ENCODE measurements at regions not wholly inside any gene's neighbourhood (a gene's known extent, or its start where the extent isn't known, plus 50 kb on each side); places are given as distances from the start of the nearest gene placed in this dataset.

- no peak for FAIRE-seq
- DNase-seq (ENCODE audit: low spot score in 2 of 2), result no peak
Observed at GRCh38 chr20:62577490-62577836, 64.8 kb upstream of the SLCO4A1 start.

GRCh38 chr20:62578294-62578897 is 63.9 kb upstream of the SLCO4A1 start:
- no peak for FAIRE-seq
- DNase-seq (ENCODE audit: low spot score in 2 of 2), result no peak

- FAIRE-seq (no peak), DNase-seq (ENCODE audit: low spot score in 2 of 2) (no peak)
Observed at GRCh38 chr20:62580052-62580451, 62.3 kb upstream of the SLCO4A1 start.

- FAIRE-seq (no peak), DNase-seq (ENCODE audit: low spot score in 2 of 2) (no peak)
Observed at GRCh38 chr20:62580733-62581132, 61.6 kb upstream of the SLCO4A1 start.

- FAIRE-seq, result no peak
- no peak for DNase-seq (ENCODE audit: low spot score in 2 of 2)
Observed at GRCh38 chr20:62581308-62581707, 61.0 kb upstream of the SLCO4A1 start.

- FAIRE-seq (no peak), DNase-seq (ENCODE audit: low spot score in 2 of 2) (no peak)
Observed at GRCh38 chr20:62581806-62582205, 60.5 kb upstream of the SLCO4A1 start.

GRCh38 chr20:62583424-62583920 is 58.8 kb upstream of the SLCO4A1 start:
- FAIRE-seq, result no peak
- DNase-seq (ENCODE audit: low spot score in 2 of 2), result peak; percentile 49 to 63

GRCh38 chr20:62584671-62585460 is 57.4 kb upstream of the SLCO4A1 start:
- FAIRE-seq (no peak), DNase-seq (ENCODE audit: low spot score in 2 of 2) (no peak)

- FAIRE-seq (no peak), DNase-seq (ENCODE audit: low spot score in 2 of 2) (no peak)
Observed at GRCh38 chr20:62585461-62585970, 56.8 kb upstream of the SLCO4A1 start.

GRCh38 chr20:62586799-62587198 is 55.5 kb upstream of the SLCO4A1 start:
- no peak for FAIRE-seq

GRCh38 chr20:62587757-62588402 is 54.4 kb upstream of the SLCO4A1 start:
- DNase-seq (ENCODE audit: low spot score in 2 of 2), result no peak
- FAIRE-seq, result no peak

More at GRCh38 chr20:62586799-62587198, 55.5 kb upstream of the SLCO4A1 start:
- DNase-seq (ENCODE audit: low spot score in 2 of 2), result no peak

GRCh38 chr20:62588458-62589149 is 53.7 kb upstream of the SLCO4A1 start:
- FAIRE-seq (no peak), DNase-seq (ENCODE audit: low spot score in 2 of 2) (no peak)

GRCh38 chr20:62589150-62589498 is 53.2 kb upstream of the SLCO4A1 start:
- no peak for DNase-seq (ENCODE audit: low spot score in 2 of 2)
- no peak for FAIRE-seq

GRCh38 chr20:62589720-62590119 is 52.6 kb upstream of the SLCO4A1 start:
- DNase-seq (ENCODE audit: low spot score in 2 of 2) (no peak), FAIRE-seq (no peak)

GRCh38 chr20:62590309-62591121 is 51.8 kb upstream of the SLCO4A1 start:
- DNase-seq (ENCODE audit: low spot score in 2 of 2) (peak in 1 of 2 donors; percentile 56), FAIRE-seq (no peak)

- FAIRE-seq (no peak), DNase-seq (ENCODE audit: low spot score in 2 of 2) (no peak)
Observed at GRCh38 chr20:62591122-62591468, 51.2 kb upstream of the SLCO4A1 start.

GRCh38 chr20:62591591-62591990 is 50.7 kb upstream of the SLCO4A1 start:
- DNase-seq (ENCODE audit: low spot score in 2 of 2) (no peak), FAIRE-seq (no peak)
